ENCODE measurements at regions not wholly inside any gene's neighbourhood (a gene's known extent, or its start where the extent isn't known, plus 50 kb on each side); places are given as distances from the start of the nearest gene placed in this dataset.

DNA sequence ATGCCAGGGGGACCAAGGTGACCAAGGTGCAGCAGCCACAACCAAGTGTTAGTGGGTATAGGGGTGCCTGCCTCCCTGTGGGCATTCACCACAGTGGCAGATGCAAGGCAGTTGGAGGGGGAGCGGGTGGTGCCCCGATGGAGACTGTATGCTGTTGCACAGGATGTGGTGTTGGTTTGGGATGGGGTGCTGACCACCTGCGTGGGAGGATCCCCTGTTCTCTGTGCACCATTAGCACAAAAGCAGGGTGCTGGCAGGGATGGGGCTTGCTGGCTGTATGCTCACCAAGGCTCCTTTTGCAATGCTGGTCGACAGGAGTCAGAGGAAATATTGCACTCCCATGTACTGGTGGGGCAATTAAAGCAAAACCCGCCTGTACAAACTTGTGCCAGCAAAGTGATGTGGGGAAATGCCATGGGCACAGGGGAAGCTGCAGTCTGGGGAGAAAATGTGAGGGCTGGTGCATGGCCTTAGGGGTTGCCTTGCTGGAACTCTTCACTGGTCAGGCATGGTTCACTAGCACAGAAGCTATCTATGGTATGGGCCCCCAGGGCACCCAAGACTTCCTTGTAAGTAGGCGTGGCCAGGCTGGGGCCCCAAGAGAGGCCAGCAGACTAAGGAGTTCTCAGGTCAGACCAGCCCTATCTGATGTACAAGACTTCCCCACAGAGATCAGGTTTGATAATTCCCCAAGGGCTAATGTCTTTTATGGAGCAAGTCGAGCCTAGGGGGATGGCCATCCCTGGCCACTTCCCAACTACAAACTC lies 51.9 kb upstream of the GNAT3 start:
- H3K36me3 Mint-ChIP-seq: no peaks in the 10 kb centered on the region
- H3K4me3 Mint-ChIP-seq: no peak overlapping the region
- no peaks in the 10 kb centered on the region for H3K27me3 Mint-ChIP-seq (ENCODE audit: insufficient read depth, low read depth)
- DNase-seq (ENCODE audit: low spot score): no peak
- Histone ChIP-seq H3K4me1 (no peaks in the 10 kb centered on the region), H2AFZ (replicated peaks) (no peak overlapping the region), H4K20me1 (ENCODE audit: low read depth) (no peaks in the 10 kb centered on the region), H3K79me2 (ENCODE audit: low read depth) (no peaks in the 10 kb centered on the region), H3K27me3 (no peaks in the 10 kb centered on the region), H3K4me2 (no peak overlapping the region), H3K36me3 (no peaks in the 10 kb centered on the region), H3K9ac (no peak overlapping the region), H3F3A (ENCODE audit: low read depth) (no peaks in the 10 kb centered on the region), H3K9me3 (ENCODE audit: low read depth) (peaks cover under 1% of the 10 kb centered on the region), H3K4me3 (no peak overlapping the region), H3K27ac (no peak overlapping the region)
- no peak overlapping the region for H3K27ac Mint-ChIP-seq
- TF ChIP-seq EZH2 (IDR thresholded peaks at IDR 0.05): no peak
- TF ChIP-seq EZH2phosphoT487 (IDR thresholded peaks at IDR 0.05): no peak
- TF ChIP-seq CTCF (IDR thresholded peaks at IDR 0.05): no peak
- H3K9me3 Mint-ChIP-seq: peaks cover 6% of the 10 kb centered on the region
- H3K4me1 Mint-ChIP-seq: peaks cover 7% of the 10 kb centered on the region

- Histone ChIP-seq H3K9me3 (ENCODE audit: low read depth) (no peaks in the 10 kb centered on the region), H3F3A (ENCODE audit: low read depth) (no peaks in the 10 kb centered on the region), H3K4me1 (no peaks in the 10 kb centered on the region), H4K20me1 (ENCODE audit: low read depth) (no peaks in the 10 kb centered on the region), H3K9ac (no peak overlapping the region), H3K27ac (no peak overlapping the region), H3K36me3 (no peaks in the 10 kb centered on the region), H3K79me2 (ENCODE audit: low read depth) (no peaks in the 10 kb centered on the region), H2AFZ (replicated peaks) (peak overlapping the region; percentile 59), H3K4me3 (no peak overlapping the region), H3K4me2 (no peak overlapping the region), H3K27me3 (no peaks in the 10 kb centered on the region)
- H3K27me3 Mint-ChIP-seq (ENCODE audit: insufficient read depth, low read depth): no peaks in the 10 kb centered on the region
- H3K9me3 Mint-ChIP-seq: peaks cover 5% of the 10 kb centered on the region
- DNase-seq (ENCODE audit: low spot score): no peak
- no peak overlapping the region for H3K27ac Mint-ChIP-seq
- no peak overlapping the region for H3K4me3 Mint-ChIP-seq
- no peaks in the 10 kb centered on the region for H3K36me3 Mint-ChIP-seq
- TF ChIP-seq CTCF (IDR thresholded peaks at IDR 0.05) (no peak), EZH2 (IDR thresholded peaks at IDR 0.05) (no peak), EZH2phosphoT487 (IDR thresholded peaks at IDR 0.05) (no peak)
- peaks cover 7% of the 10 kb centered on the region for H3K4me1 Mint-ChIP-seq
Observed at GRCh38 chr7:80565554-80565953, 53.7 kb upstream of the GNAT3 start.

DNA sequence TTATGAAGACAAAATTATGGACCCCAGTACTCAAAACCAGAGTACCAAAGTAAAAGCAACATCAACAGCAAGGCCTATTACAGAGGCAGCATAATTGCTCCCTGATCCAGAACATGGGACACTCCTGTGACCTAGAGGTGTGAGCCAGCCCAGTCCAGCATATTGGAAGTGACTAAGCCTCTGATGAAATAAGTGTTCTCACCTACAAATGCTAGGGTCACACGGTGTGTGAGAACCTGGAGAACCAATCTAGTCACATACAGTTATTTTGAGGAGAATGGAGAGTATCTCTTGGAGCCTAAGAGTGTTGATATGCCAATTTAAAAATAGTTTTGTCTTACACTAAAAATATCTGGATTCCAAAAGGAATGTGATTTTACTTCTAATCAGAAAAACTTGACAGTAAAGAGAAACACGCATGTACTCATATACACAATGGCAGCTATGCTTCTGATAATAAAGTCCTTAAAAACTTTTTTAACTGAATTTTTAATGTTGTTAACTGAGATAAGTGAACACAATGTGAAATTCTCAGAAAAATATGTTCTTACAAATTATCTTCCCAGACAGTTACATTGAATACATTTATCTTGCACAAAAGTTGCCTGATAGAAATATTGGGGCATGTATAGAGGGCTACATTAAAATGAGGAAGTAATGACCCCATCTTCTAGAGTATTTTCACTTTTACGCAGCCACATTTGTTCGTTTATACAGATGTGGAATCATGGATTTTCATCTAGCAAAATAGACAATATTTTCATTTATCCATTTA lies 56.8 kb upstream of the CD36 start:
- H3K4me2 ChIP-seq: no peak overlapping the region
- H3K4me3 ChIP-seq: no peak overlapping the region
- Mint-ChIP-seq H3K27ac (no peak overlapping the region), H3K4me3 (no peak overlapping the region), H3K9me3 (no peaks in the 10 kb centered on the region), H3K4me1 (no peaks in the 10 kb centered on the region), H3K27me3 (ENCODE audit: insufficient read depth, low read depth) (no peaks in the 10 kb centered on the region), H3K36me3 (no peaks in the 10 kb centered on the region)
- no peaks in the 10 kb centered on the region for H3K4me1 ChIP-seq
- TF ChIP-seq EZH2phosphoT487 (IDR thresholded peaks at IDR 0.05) (no peak), EZH2 (IDR thresholded peaks at IDR 0.05) (no peak), CTCF (IDR thresholded peaks at IDR 0.05) (no peak)
- H3K27ac ChIP-seq: no peak overlapping the region
- H3K79me2 ChIP-seq (ENCODE audit: low read depth): no peaks in the 10 kb centered on the region
- H3K9me3 ChIP-seq (ENCODE audit: low read depth): no peaks in the 10 kb centered on the region
- no peak for DNase-seq (ENCODE audit: low spot score)
- H3K36me3 ChIP-seq: no peaks in the 10 kb centered on the region
- H3K27me3 ChIP-seq: no peaks in the 10 kb centered on the region
- H2AFZ ChIP-seq (replicated peaks): no peak overlapping the region
- no peaks in the 10 kb centered on the region for H3F3A ChIP-seq (ENCODE audit: low read depth)
- H3K9ac ChIP-seq: no peak overlapping the region
- H4K20me1 ChIP-seq (ENCODE audit: low read depth): no peaks in the 10 kb centered on the region
